ENCODE measurements at regions not wholly inside any gene's neighbourhood (a gene's known extent, or its start where the extent isn't known, plus 50 kb on each side); places are given as distances from the start of the nearest gene placed in this dataset.
"Not testable (repeated sequence)": the region's sequence is repeated elsewhere in the genome, so short reads cannot be mapped to it uniquely, and the experiment has no call there.

DNA sequence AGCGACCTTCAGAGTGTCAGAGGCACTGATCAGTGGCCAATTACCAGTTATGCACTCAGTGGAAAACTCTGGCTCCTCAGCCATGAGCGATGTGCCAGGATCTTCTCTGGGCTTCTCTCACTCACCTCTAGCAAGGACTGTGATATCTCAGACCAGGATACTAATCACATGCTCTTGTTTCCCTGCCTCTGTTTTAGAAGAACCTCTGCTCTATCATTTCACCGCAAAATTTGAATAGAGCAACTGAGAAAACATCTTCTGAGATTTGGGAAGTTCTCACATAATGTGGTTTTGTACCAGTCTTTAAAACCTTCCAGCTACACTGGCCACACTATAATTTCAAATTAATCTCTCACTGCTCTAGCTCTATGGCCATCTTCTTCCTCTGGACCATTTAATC lies 325.8 kb upstream of the FRG2C start:
- Histone ChIP-seq H3K9me3 (replicated peaks in 1 of 11) (no peaks in the 10 kb centered on the region; a peak in 1 of 22 replicates), H3K36me3 (no peaks in the 10 kb centered on the region), H3K27ac (no peak overlapping the region), H4K20me1 (no peaks in the 10 kb centered on the region), H3K4me3 (no peak overlapping the region), H3K4me2 (no peak overlapping the region), H3K4me1 (peaks cover 0 to 17% (median 14%) of the 10 kb centered on the region in 10 experiments; a peak in 18 of 20 replicates), H3K27me3 (no peaks in the 10 kb centered on the region), H3K9ac (no peak overlapping the region)
- TF ChIP-seq Cebpa-rat (IDR thresholded peaks at IDR 0.05): no peak

DNA sequence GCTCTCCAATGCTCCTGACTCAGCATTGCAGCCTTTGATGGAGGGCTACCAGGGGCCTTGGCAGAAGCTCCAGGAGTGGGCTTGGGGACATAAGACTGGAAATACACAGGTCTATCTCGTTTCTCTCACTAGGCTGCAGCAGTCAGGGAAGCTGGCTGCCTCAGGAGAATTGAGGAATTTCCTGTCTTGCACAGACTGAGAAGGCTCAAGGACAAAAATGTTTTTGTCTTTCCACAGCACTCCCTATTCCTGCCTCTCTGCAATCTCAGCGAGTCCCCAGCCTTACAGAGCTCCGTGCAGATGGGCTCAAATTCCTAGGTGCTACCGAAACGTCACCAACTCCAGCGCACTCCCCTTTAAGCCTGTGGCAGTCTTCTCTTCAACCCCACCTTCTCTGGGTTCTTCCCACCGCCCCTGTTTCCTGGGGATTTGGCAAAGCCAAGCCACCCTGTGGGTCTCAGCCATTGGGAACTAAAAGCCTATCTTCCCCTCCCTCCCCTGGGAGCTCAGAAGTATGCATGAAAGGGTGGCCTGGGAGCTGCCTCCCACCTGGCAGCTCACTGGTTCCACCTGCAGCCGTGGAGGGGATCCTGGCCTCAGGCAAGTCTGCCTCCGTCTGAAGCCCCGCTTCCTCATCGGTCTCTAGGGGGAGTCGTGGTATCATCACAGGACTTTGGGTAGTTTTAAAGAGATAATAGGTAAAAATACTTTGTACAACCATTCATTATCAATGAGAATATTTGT lies 322.6 kb upstream of the FRG2C start:
- no peak overlapping the region for H3K4me3 ChIP-seq
- 0 out of 22 replicates have a peak overlapping the region, but pooled peaks of 1 of the 11 experiments have one; percentile 24 for H3K9ac ChIP-seq
- H4K20me1 ChIP-seq: no peaks in the 10 kb centered on the region
- H3K4me1 ChIP-seq: peaks cover 0 to 17% (median 14%) of the 10 kb centered on the region in 10 experiments; a peak in 18 of 20 replicates
- H3K27ac ChIP-seq: no peak overlapping the region
- H3K27me3 ChIP-seq: no peaks in the 10 kb centered on the region
- no peaks in the 10 kb centered on the region for H3K36me3 ChIP-seq
- no peak for TF ChIP-seq Cebpa-rat (IDR thresholded peaks at IDR 0.05)
- H3K4me2 ChIP-seq: peak overlapping the region in 10 of 11 experiments; percentile 9 to 80 (median 64); a peak in 17 of 22 replicates
- no peaks in the 10 kb centered on the region for H3K9me3 ChIP-seq (replicated peaks in 1 of 11)

DNA sequence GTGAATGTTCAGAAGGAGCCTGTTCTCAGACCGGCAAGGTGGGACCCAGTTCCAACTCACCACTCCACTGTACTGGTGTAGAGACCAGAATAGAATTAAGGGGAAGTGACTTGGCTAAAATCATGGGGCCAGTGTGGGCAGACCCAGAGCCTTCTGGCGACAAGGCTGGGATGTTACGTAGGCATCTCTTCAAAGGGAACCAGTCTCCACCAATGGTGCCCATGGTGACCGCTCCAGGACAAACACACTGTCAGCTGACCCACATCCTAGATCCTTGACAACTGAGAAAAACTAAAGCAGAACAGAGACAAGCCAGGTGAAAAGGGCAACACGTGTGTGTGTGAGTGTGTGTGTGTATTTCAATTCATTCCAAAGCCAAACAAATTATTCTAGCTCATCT lies 321.7 kb upstream of the FRG2C start:
- no peaks in the 10 kb centered on the region for H3K36me3 ChIP-seq
- H3K27ac ChIP-seq: no peak overlapping the region; a peak in 1 of 22 replicates
- TF ChIP-seq Cebpa-rat (IDR thresholded peaks at IDR 0.05): no peak

DNA sequence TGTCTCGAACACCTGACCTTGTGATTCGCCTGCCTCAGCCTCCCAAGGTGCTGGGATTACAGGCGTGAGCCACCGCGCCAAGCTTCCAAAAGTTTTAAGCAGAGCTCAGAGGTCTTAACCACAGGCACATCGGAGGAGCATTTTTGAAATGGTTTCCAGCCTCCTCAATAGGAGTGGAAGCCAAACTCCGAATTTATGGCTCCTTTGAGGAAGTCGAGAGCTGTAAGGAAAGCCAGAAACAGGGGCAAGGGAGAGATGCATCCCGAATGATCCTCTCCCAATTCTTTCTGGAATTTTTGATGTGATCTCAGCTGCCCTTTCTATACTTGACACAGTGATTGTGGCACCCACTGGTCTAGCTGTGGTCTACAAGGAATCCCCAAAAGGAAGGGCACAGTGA lies 313.6 kb upstream of the FRG2C start:
- H4K20me1 ChIP-seq; H3K9ac ChIP-seq; H3K36me3 ChIP-seq; H3K9me3 ChIP-seq (replicated peaks in 1 of 11); H3K4me2 ChIP-seq; H3K4me1 ChIP-seq; H3K4me3 ChIP-seq; H3K27me3 ChIP-seq; H3K27ac ChIP-seq: not testable (repeated sequence)

More for the DNA sequence above, 321.7 kb upstream of the FRG2C start:
- Histone ChIP-seq H3K4me3 (no peak overlapping the region), H3K9me3 (replicated peaks in 1 of 11) (no peaks in the 10 kb centered on the region), H3K27me3 (no peaks in the 10 kb centered on the region), H3K4me1 (peaks cover 0 to 17% (median 14%) of the 10 kb centered on the region in 10 experiments; a peak in 18 of 20 replicates), H3K4me2 (peak overlapping the region in 2 of 11 experiments; percentile 9 to 56; a peak in 1 of 22 replicates), H4K20me1 (no peaks in the 10 kb centered on the region), H3K9ac (no peak overlapping the region)

DNA sequence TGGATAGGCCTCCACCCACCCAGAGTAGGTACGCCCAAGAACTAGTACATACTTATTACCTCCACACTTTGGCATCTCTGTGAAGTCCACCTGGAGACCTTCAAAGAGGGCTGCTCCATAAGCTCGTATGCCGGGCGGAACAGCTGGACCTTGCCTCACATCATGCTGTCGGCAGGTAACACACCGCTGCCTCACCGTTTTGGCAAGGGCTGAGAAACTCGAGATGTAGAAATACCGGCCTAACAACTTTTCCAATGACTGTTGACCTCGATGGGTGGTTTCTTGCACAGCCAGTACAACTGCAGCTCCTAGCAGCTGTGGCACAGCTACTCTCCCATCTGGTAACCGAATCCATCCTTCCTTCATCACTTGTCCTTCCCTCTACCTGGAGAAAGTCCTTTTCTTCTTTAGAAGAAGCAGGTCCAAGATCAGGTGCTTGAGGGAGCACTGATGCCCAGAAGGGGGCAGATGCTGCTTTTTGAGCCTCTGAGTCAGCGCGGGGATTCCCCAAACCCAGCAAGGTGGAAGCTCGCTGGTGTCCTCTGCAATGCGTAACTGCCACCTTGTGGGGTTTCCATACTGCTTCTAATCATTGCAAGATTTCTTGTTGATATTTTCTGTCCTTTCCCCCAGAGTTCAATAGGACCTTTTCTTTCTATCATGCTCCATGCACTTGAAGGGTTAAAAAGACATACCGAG lies 301.9 kb upstream of the FRG2C start:
- H3K27me3 ChIP-seq; H3K27ac ChIP-seq; H3K9ac ChIP-seq; H3K4me2 ChIP-seq; H3K4me1 ChIP-seq; H4K20me1 ChIP-seq; H3K4me3 ChIP-seq; H3K36me3 ChIP-seq; H3K9me3 ChIP-seq (replicated peaks in 1 of 11): not testable (repeated sequence)

DNA sequence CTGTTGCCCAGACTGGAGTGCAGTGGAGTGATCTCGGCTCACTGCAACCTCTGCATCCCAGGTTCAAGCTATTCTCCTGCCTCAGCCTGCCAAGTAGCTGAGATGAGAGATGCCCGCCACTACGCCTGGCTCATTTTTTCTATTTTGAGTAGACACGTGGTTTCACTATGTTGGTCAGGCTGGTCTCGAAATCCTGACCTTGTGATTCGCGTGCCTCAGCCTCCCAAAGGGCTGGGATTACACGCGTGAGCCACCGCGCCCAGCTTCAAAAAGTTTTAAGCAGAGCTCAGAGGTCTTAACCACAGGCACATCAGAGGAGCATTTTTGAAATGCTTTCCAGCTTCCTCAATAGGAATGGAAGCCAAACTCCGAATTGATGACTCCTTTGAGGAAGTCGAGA lies 291.2 kb upstream of the FRG2C start:
- not testable (repeated sequence) for H3K4me1 ChIP-seq; H3K36me3 ChIP-seq; H3K27ac ChIP-seq; H3K9ac ChIP-seq; H3K4me3 ChIP-seq; H3K4me2 ChIP-seq; H3K27me3 ChIP-seq; H4K20me1 ChIP-seq; H3K9me3 ChIP-seq (replicated peaks in 1 of 11)

DNA sequence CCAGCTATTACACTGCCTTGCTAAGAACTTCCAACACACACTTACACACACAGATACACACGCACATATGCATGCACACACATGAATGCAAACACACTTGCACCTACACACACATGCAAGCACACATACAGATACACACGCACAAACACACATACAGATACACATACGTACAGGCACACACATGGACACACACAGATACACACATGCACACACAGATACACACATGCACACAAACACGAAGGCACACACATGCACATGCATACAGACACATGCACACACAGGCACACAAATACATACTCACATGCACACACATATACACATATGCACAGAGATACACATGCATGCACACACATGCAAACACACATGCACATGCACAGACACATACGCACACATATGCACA lies 284.3 kb upstream of the FRG2C start:
- Histone ChIP-seq H3K4me2 (peak overlapping the region in 6 of 11 experiments; percentile 54 to 64 (median 56); a peak in 6 of 22 replicates), H3K4me1 (peaks cover 0 to 39% (median 20%) of the 10 kb centered on the region in 10 experiments; a peak in 13 of 20 replicates)
- H3K9me3 ChIP-seq (replicated peaks in 1 of 11); H3K9ac ChIP-seq; H3K36me3 ChIP-seq; H3K27me3 ChIP-seq; H4K20me1 ChIP-seq; H3K27ac ChIP-seq; H3K4me3 ChIP-seq: not testable (repeated sequence)

DNA sequence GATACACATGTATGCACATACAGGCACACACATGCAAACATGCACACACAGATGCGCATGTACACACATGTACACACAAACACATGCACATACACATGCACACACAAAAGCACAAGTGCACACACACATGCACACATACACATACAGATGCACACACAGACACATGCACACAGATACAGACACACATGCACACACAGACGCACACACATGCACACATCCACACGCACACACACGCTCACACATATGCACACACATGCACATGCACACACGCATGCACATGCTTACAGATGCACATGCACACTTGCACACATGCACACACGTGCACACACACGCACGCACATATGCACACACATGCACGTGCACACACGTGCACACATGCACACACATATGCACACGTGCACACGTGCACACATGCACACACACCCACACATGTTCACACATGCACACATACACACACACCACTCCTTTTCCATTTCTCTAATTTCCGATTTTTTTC lies 283.8 kb upstream of the FRG2C start:
- Histone ChIP-seq H3K4me3 (no peak overlapping the region), H3K9ac (no peak overlapping the region), H3K27me3 (no peaks in the 10 kb centered on the region), H3K9me3 (replicated peaks in 1 of 11) (no peaks in the 10 kb centered on the region), H4K20me1 (no peaks in the 10 kb centered on the region), H3K27ac (no peak overlapping the region), H3K36me3 (no peaks in the 10 kb centered on the region), H3K4me2 (no peak overlapping the region), H3K4me1 (peaks cover 0 to 41% (median 21%) of the 10 kb centered on the region in 10 experiments; a peak in 13 of 20 replicates)
- TF ChIP-seq Cebpa-rat (IDR thresholded peaks at IDR 0.05): no peak

DNA sequence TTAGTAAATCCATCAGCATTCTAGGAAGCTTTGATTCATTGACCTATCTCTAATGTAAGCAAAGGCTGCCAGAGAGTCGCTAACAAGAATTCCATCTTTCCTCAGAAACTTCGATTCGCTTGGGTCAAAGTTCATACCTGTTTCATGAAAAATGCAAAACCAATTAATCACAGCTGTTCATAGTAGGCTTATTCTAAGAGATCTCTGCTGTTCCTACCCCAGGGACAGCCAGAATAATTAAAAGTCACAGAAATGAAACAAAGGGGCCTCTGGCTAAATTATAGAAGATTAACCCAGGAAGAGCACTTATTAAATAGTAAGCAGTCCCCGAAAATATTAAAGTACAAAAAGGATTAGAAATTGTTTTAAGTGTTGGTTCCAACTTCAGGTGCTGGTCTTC lies 280.1 kb upstream of the FRG2C start:
- H3K9ac ChIP-seq; H4K20me1 ChIP-seq; H3K4me2 ChIP-seq; H3K27ac ChIP-seq; H3K4me3 ChIP-seq; H3K9me3 ChIP-seq (replicated peaks in 1 of 11); H3K27me3 ChIP-seq; H3K36me3 ChIP-seq: not testable (repeated sequence)
- H3K4me1 ChIP-seq: peaks cover 0 to 67% (median 38%) of the 10 kb centered on the region in 10 experiments; a peak in 17 of 20 replicates

DNA sequence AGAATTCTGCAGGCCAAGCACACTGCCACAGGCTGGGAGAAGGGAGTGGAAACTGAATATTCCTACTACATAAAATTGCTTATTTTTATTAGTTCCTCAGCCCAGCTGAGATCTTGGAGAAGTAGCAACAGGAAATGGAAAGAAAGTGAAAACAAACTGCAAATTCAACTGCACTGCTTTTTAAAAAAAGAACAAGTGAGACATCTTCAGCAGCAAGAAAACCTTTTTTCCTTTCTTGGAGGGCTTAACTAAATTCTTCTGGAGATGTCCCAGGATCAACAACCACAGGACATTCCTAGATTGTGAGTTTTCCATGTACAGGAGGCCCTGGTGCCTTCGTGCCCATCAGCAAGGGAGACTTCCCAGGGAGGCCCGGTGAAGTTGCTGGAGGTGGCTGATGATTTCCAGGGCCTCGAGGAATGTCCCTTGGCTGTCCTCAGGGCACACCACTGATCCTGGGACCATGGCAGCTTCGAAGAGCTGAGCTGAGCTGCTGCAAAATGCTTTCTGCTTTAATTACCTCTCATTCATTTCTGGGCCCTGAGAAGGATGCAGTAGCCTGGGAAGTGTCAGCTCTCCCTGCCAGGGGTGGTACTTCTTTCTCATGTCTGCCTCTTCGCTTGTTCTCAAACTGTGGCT lies 275.5 kb upstream of the FRG2C start:
- H3K36me3 ChIP-seq; H3K9me3 ChIP-seq (replicated peaks in 1 of 11); H3K27me3 ChIP-seq; H4K20me1 ChIP-seq; H3K4me3 ChIP-seq; H3K27ac ChIP-seq; H3K9ac ChIP-seq: not testable (repeated sequence)
- Histone ChIP-seq H3K4me2 (peak overlapping the region; percentile 18 to 52 (median 30); a peak in 14 of 22 replicates), H3K4me1 (peaks cover 0 to 39% (median 20%) of the 10 kb centered on the region in 10 experiments; a peak in 17 of 20 replicates)

DNA sequence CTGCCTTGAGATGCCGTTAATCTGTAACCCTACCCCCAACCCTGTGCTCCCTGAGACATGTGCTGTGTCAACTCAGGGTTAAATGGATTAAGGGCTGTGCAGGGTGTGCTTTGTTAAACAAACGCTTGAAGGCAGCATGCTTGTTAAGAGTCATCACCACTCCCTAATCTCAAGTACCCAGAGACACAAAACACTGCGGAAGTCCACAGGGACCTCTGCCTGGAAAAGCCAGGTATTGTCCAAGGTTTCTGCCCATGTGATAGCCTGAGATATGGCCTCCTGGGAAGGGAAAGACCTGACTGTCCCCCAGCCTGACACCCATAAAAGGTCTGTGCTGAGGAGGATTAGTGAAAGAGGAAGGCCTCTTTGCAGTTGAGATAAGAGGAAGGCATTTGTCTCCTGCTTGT lies 270.8 kb upstream of the FRG2C start:
- not testable (repeated sequence) for H3K4me2 ChIP-seq, H3K27me3 ChIP-seq, H3K9ac ChIP-seq, H3K4me3 ChIP-seq, H4K20me1 ChIP-seq, H3K36me3 ChIP-seq, H3K4me1 ChIP-seq, H3K27ac ChIP-seq
- peaks cover 14 to 26% (median 16%) of the 10 kb centered on the region in 11 experiments for H3K9me3 ChIP-seq (replicated peaks in 1 of 11)

DNA sequence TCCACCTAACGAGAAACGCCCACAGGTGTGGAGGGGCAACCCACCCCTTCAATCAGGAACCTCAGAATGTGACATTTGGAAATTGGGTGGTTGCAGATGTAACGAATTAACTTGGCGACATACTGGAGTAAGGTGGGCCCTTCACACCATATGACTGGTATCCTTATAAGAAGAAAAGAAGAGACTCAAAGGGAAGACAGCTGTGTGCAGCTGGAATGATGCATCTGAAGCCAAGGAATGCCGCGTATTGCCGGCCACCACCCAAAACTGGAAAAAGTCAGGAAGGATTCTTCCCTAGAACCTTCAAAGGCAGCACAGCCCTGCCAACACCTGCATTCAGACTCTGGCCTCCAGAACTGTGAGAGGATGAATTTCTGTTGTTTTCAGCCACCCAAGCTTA lies 270.0 kb upstream of the FRG2C start:
- H3K27me3 ChIP-seq, H3K4me3 ChIP-seq, H3K9ac ChIP-seq, H3K4me1 ChIP-seq, H3K36me3 ChIP-seq, H3K4me2 ChIP-seq, H3K27ac ChIP-seq, H4K20me1 ChIP-seq: not testable (repeated sequence)
- peaks cover 14 to 26% (median 16%) of the 10 kb centered on the region in 11 experiments for H3K9me3 ChIP-seq (replicated peaks in 1 of 11)

Data from BLaER1 treated with 17β-estradiol and CSF1 and Interleukin-3, amounts not matched to agents 10 nM and 100 nM (cell line).